NCI-H2029 (cell line): ENCODE measurements at regions not wholly inside any gene's neighbourhood (a gene's known extent, or its start where the extent isn't known, plus 50 kb on each side); places are given as distances from the start of the nearest gene placed in this dataset.
"Not testable (repeated sequence)": the region's sequence is repeated elsewhere in the genome, so short reads cannot be mapped to it uniquely, and the experiment has no call there.

ENCODE experiments used
- DNase-seq: peaks from one replicate; lab custom pipeline; 2025; lab: John Stamatoyannopoulos, UW

GRCh38 chr6:900716-901605 is 208.0 kb upstream of the EXOC2 start:
- no peak for DNase-seq

GRCh38 chr6:897528-898207 is 204.7 kb upstream of the EXOC2 start:
- DNase-seq = no peak

GRCh38 chr6:894274-894673 is 201.3 kb upstream of the EXOC2 start:
- no peak for DNase-seq

- no peak for DNase-seq
Measured at GRCh38 chr6:890995-891394, 198.1 kb upstream of the EXOC2 start.

GRCh38 chr6:890201-890600 is 197.3 kb upstream of the EXOC2 start:
- no peak for DNase-seq

GRCh38 chr6:887583-888235 is 194.8 kb upstream of the EXOC2 start:
- no peak for DNase-seq

- DNase-seq = not testable (repeated sequence)
Measured at GRCh38 chr6:886116-886515, 193.2 kb upstream of the EXOC2 start.

GRCh38 chr6:885051-885590 is 192.2 kb upstream of the EXOC2 start:
- no peak for DNase-seq

GRCh38 chr6:884570-884969 is 191.6 kb upstream of the EXOC2 start:
- no peak for DNase-seq

GRCh38 chr6:882084-882598 is 189.2 kb upstream of the EXOC2 start:
- no peak for DNase-seq

GRCh38 chr6:878179-878578 is 185.2 kb upstream of the EXOC2 start:
- no peak for DNase-seq

- no peak for DNase-seq
Measured at GRCh38 chr6:875012-875411, 182.1 kb upstream of the EXOC2 start.

GRCh38 chr6:872570-873125 is 179.7 kb upstream of the EXOC2 start:
- DNase-seq = no peak

- no peak for DNase-seq
Measured at GRCh38 chr6:871503-871902, 178.6 kb upstream of the EXOC2 start.

GRCh38 chr6:870096-870495 is 177.2 kb upstream of the EXOC2 start:
- no peak for DNase-seq

GRCh38 chr6:868201-868600 is 175.3 kb upstream of the EXOC2 start:
- no peak for DNase-seq

- no peak for DNase-seq
Measured at GRCh38 chr6:867378-867777, 174.4 kb upstream of the EXOC2 start.

- no peak for DNase-seq
Measured at GRCh38 chr6:866316-866715, 173.4 kb upstream of the EXOC2 start.

- DNase-seq = no peak
Measured at GRCh38 chr6:865846-866245, 172.9 kb upstream of the EXOC2 start.

GRCh38 chr6:863831-864230 is 170.9 kb upstream of the EXOC2 start:
- DNase-seq = no peak

- not testable (repeated sequence) for DNase-seq
Measured at GRCh38 chr6:863127-863526, 170.2 kb upstream of the EXOC2 start.

GRCh38 chr6:859936-860335 is 167.0 kb upstream of the EXOC2 start:
- DNase-seq = no peak
